BE2C (cell line): ENCODE measurements at regions not wholly inside any gene's neighbourhood (a gene's known extent, or its start where the extent isn't known, plus 50 kb on each side); places are given as distances from the start of the nearest gene placed in this dataset.

Experiments used
- DNase-seq: peaks from one replicate; pipeline ENCODE4 v3.0.0-alpha.2; 2020
- H3K27me3 ChIP-seq: fragments of 250-450 bp; sonication (Bioruptor Pico); 2 replicates; pipeline ENCODE4 v1.5.1; 2020; ENCODE audit warnings: mild to moderate bottlenecking
- H3K36me3 ChIP-seq: fragments of 250-450 bp; sonication (Bioruptor Pico); 2 replicates; pipeline ENCODE4 v1.5.1; 2020; ENCODE audit warnings: mild to moderate bottlenecking
- H3K4me1 ChIP-seq: fragments of 250-450 bp; sonication (Bioruptor Pico); 2 replicates; pipeline ENCODE4 v1.5.1; 2020
- H3K4me3 ChIP-seq: 2 replicates; pipeline ENCODE4 v1.5.1; 2011; ENCODE audit warnings: low read depth, low read length
- H3K9me3 ChIP-seq: fragments of 250-450 bp; sonication (Bioruptor Pico); 2 replicates; pipeline ENCODE4 v1.5.1; 2020
- CTCF ChIP-seq: IDR thresholded peaks from 2 replicates; pipeline ENCODE4 v1.5.1; 2012; ENCODE audit warnings: mild to moderate bottlenecking, low read depth, low read length

- DNase-seq = no peak
- Histone ChIP-seq H3K9me3 (no peaks in the 10 kb centered on the region), H3K4me3 (no peak overlapping the region), H3K27me3 (no peaks in the 10 kb centered on the region), H3K36me3 (no peaks in the 10 kb centered on the region), H3K4me1 (no peaks in the 10 kb centered on the region)
- no peak for TF ChIP-seq CTCF
These were observed 202.5 kb downstream of the VRK1 start for GRCh38 chr14:96999654-97000155.

- no peak for TF ChIP-seq CTCF
- no peak for DNase-seq
- Histone ChIP-seq H3K9me3 (no peaks in the 10 kb centered on the region), H3K4me3 (no peak overlapping the region), H3K4me1 (no peaks in the 10 kb centered on the region), H3K27me3 (no peaks in the 10 kb centered on the region), H3K36me3 (no peaks in the 10 kb centered on the region)
These were observed 205.3 kb downstream of the VRK1 start for GRCh38 chr14:97002454-97002853.

GRCh38 chr14:97005934-97006333, 208.8 kb downstream of the VRK1 start:
- Histone ChIP-seq H3K9me3 (no peaks in the 10 kb centered on the region), H3K36me3 (no peaks in the 10 kb centered on the region), H3K4me1 (no peaks in the 10 kb centered on the region), H3K4me3 (no peak overlapping the region), H3K27me3 (no peaks in the 10 kb centered on the region)
- DNase-seq = no peak
- TF ChIP-seq CTCF = no peak

- Histone ChIP-seq H3K36me3 (no peaks in the 10 kb centered on the region), H3K27me3 (no peaks in the 10 kb centered on the region), H3K9me3 (no peaks in the 10 kb centered on the region), H3K4me3 (no peak overlapping the region), H3K4me1 (no peaks in the 10 kb centered on the region)
- peak; percentile 28 for TF ChIP-seq CTCF
- DNase-seq = no peak
These were observed 213.4 kb downstream of the VRK1 start for GRCh38 chr14:97010491-97011160.

- DNase-seq = no peak
- Histone ChIP-seq H3K36me3 (no peaks in the 10 kb centered on the region), H3K27me3 (no peaks in the 10 kb centered on the region), H3K9me3 (no peaks in the 10 kb centered on the region), H3K4me1 (no peaks in the 10 kb centered on the region), H3K4me3 (no peak overlapping the region)
- TF ChIP-seq CTCF = no peak
These were observed 216.7 kb downstream of the VRK1 start for GRCh38 chr14:97013878-97014277.

GRCh38 chr14:97021001-97021400, 223.8 kb downstream of the VRK1 start:
- DNase-seq = no peak
- no peaks in the 10 kb centered on the region for H3K9me3 ChIP-seq

More at GRCh38 chr14:97021001-97021400, 223.8 kb downstream of the VRK1 start:
- Histone ChIP-seq H3K27me3 (no peaks in the 10 kb centered on the region), H3K4me3 (no peak overlapping the region), H3K36me3 (no peaks in the 10 kb centered on the region), H3K4me1 (no peaks in the 10 kb centered on the region)
- no peak for TF ChIP-seq CTCF
